ENCODE measurements at regions not wholly inside any gene's neighbourhood (a gene's known extent, or its start where the extent isn't known, plus 50 kb on each side); places are given as distances from the start of the nearest gene placed in this dataset.

DNA sequence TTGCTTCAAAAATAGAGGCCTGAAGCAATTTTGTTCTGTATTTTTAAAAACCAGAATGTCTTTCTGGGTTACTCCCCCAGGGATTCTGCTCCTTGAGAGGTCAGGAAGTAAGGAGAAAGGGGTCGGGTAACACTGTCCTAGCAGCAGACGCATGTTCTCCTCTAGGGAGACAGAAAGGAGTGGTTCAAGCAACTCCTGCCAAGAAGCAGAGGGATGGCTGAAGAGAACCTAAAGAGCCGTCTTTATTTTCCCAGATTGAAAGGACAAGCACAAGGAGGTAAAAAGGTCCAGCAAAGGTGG is 58.0 kb upstream of the SLC4A11 start:
- WGBS, 3 donors: 49 to 55% (median 54%) methylated on average over 3 of the region's 3 CpGs
- DNase-seq: no peak
- Histone ChIP-seq H3K9me3 (no peaks in the 10 kb centered on the region), H3K4me3 (no peak overlapping the region), H3K27ac (no peak overlapping the region), H3K4me1 (no peaks in the 10 kb centered on the region), H3K36me3 (ENCODE audit: insufficient read depth in 1 of 2, low read depth in 1 of 2) (peaks cover 11 to 100% of the 10 kb centered on the region in 2 donors), H3K27me3 (ENCODE audit: insufficient read depth in 3 of 3, low read length in 2 of 3) (no peaks in the 10 kb centered on the region)
- intact Hi-C loops (cut with DNase I): no loop called here
- peak in 1 of 4 donors; percentile 43 for ATAC-seq
- TF ChIP-seq, protein P1, sequence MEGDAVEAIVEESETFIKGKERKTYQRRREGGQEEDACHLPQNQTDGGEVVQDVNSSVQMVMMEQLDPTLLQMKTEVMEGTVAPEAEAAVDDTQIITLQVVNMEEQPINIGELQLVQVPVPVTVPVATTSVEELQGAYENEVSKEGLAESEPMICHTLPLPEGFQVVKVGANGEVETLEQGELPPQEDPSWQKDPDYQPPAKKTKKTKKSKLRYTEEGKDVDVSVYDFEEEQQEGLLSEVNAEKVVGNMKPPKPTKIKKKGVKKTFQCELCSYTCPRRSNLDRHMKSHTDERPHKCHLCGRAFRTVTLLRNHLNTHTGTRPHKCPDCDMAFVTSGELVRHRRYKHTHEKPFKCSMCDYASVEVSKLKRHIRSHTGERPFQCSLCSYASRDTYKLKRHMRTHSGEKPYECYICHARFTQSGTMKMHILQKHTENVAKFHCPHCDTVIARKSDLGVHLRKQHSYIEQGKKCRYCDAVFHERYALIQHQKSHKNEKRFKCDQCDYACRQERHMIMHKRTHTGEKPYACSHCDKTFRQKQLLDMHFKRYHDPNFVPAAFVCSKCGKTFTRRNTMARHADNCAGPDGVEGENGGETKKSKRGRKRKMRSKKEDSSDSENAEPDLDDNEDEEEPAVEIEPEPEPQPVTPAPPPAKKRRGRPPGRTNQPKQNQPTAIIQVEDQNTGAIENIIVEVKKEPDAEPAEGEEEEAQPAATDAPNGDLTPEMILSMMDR (IDR thresholded peaks at IDR 0.05): no peak

DNA sequence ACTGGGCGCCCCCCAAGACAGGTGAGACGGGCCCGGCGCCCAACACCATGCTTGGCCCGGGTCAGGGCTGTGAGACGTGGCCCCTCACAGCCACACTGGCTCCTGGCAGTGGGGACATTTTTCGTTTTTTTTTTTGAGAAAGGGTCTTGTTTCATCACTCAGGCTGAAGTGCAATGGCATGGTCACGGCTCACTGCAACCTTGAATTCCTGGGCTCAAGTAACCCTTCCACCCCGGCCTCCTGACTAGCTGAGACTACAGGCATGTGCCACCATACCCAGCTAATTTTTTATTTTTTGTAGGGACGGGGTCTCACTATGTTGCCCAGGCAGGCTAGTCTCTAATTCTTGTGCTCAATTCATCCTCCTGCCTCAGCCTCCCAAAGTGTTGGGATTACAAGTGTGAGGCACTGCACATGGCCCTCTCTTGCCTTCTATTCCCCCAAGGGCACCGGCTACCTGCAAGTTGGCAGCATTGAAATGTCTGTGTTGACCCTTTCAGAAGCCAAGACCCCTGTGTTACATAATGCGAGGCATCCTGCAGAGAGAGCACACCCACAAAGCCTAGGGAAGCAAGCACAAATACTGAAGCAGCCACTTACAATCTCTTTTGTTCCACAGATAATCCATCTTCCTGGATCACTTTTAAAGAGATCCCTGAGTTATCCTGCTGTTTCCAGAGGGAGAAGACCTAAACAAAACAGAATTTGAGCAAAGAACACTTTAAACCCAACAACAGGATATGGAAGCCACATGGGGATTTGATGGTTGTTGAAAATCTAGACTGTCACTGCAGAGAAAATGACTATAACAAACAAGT is 57.5 kb upstream of the SLC4A11 start:
- peak in 1 of 4 donors; percentile 8 for ATAC-seq
- intact Hi-C loops (cut with DNase I): no loop called here
- H3K27ac ChIP-seq: no peak overlapping the region
- H3K9me3 ChIP-seq: no peaks in the 10 kb centered on the region
- H3K4me3 ChIP-seq: no peak overlapping the region
- H3K27me3 ChIP-seq (ENCODE audit: insufficient read depth in 3 of 3, low read length in 2 of 3): no peaks in the 10 kb centered on the region
- peaks cover 11 to 100% of the 10 kb centered on the region in 2 donors for H3K36me3 ChIP-seq (ENCODE audit: insufficient read depth in 1 of 2, low read depth in 1 of 2)
- WGBS, 3 donors: 86 to 88% (median 86%) methylated on average over 12 of the region's 12 CpGs
- TF ChIP-seq, protein P1 (IDR thresholded peaks at IDR 0.05): no peak
- no peak for DNase-seq
- no peaks in the 10 kb centered on the region for H3K4me1 ChIP-seq

Measured in psoas muscle (tissue), 7 donors.